Stimulated activated CD4-positive, alpha-beta T cell treated with anti-CD3 and anti-CD28 coated beads, Interleukin-12 subunit alpha, Interleukin-12 subunit beta, amount 100 ng/mL, for 24 hours (primary cell): ENCODE measurements at regions not wholly inside any gene's neighbourhood (a gene's known extent, or its start where the extent isn't known, plus 50 kb on each side); places are given as distances from the start of the nearest gene placed in this dataset.

Source experiments
- DNase-seq, 2 experiments: peaks; one replicate each; pipeline ENCODE4 v3.0.0-alpha.2; 2020; ENCODE audit warnings: low read depth in 2 of 2

DNA sequence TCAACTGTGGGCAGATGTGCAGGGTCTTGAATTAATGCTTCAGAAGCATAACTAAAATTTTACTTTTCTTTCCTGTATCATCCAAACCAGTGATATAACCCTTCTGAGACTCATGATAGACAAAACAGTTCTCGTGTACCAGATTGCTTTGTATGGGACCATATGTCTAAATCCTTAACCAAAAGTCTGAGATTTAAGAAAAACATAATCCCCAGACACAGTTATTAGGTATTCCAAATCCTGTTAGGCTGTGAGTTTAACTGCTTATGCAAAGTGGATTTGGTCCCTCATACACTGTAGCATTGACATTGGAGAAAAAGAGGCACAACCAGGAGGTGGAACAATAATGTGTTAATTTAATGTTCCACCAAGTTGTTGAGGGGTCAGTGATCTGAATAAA, 235.0 kb downstream of the PMAIP1 start:
- DNase-seq = no peak

DNA sequence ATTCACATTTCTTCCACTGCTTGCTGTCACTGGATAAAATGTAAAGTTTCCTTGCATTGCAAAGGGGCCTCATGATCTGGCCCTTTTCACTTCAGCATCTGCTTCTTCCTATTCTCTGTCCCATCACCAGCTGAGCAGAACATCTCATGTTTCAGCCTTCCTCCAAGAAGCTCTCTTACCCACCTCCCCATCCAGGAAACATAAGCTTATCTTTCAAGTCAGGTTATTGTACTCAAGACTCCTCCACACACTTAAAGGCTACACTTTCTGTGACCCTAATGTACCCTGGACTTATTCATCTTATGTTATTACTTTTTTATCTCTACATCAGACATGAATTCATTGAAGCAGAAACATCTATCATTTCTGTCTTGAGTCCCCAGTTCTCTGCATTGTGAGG, 230.5 kb downstream of the PMAIP1 start:
- DNase-seq = no peak

DNA sequence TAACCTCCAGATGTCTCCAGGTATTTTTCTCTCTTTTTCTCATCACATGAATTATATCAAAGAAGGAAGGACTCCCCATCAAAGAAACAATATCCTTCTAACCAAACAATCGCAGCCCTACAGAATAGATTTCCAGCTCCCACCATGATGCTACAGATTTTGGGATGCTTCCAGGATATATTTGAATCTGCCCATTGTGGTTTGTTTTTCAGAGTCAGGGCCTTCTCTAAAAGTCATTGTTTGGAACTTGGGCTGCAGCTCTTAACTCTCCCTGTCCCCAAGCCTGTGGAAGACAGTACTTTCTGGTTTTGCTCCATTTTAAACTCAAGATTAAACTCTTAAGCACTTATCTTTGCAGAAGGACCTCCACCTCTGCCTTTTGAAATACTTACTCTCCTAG, 223.2 kb downstream of the PMAIP1 start:
- DNase-seq = no peak

DNA sequence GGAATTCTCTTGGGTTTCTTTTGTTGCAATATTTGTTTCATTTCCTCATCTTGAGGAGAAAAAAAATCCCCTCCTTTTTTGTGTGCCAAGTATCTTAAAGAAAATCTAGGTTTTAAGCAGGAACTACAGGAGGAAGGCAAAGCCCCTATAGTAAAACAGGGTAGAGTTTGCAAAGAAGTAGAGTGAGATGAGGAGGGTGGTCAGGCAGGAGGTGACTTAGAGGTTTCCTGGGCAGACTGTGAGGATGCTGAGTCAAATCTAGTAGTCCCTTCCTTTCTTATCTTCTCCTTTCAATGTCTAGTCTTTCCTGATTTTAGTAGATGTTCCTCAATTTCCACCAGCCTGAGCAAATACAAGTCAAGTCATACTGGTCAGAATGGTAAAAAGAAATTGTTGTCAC, 222.5 kb downstream of the PMAIP1 start:
- no peak for DNase-seq

DNA sequence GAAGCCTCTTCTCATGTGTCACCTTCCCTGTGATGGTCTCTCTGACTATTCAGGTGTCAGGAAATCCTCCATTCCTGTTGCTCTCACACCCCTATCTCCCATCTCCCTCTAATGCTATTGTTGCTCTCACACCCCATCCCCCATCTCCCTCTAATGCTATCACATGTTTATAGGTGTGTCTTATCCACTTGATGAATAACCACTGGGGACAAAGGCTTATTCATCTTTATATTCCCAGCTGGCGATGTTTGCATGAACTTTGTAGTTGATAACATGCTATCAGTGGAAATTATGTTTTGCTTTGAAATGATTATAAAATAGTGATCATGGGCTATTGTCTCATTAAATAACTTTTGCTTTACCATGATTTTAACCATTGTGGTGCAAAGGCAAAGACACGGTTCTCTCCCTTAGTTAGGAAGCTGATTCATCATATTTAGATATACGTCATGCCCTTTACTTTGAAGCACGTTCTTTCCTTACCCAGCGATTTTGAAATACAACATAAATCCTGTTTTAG, 220.5 kb downstream of the PMAIP1 start:
- DNase-seq = no peak

DNA sequence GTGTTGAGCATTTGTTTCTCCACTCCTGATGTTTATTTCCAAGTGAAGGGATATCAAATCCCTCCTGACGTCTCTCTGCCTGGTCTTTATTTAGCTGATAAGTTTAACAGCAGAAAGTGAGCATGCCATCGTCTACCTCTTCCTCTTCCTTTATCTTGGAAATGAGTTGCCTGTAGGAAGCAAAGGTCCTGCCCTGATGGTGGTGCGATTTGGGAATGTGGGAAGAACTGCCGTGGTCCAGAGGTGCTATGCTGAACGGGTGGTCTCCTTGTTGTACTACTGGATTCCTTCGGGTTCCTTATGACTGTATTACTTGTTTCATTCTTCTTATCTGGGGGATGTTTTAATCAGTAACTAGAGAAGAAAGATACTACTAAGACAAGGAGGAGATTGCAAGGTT, 217.5 kb downstream of the PMAIP1 start:
- no peak for DNase-seq

DNA sequence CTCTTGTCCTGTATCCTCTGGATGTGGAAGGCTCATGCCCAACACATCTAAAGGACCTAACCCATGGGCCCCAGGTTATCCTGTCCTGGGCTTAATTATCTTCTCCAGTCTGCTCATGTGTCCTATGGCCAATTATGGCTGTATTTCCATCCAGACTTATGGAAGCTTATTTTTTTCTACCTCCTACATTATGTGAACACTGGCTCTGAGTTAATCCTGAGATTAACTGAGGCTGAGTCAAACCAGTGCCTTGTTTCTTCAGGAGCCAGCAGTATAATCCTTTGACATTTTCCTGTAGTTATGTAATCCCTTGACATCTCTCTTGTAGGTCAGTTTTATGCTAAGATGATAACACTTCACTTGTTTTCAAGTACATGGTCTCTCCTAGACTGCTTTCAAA, 213.6 kb downstream of the PMAIP1 start:
- DNase-seq = no peak

DNA sequence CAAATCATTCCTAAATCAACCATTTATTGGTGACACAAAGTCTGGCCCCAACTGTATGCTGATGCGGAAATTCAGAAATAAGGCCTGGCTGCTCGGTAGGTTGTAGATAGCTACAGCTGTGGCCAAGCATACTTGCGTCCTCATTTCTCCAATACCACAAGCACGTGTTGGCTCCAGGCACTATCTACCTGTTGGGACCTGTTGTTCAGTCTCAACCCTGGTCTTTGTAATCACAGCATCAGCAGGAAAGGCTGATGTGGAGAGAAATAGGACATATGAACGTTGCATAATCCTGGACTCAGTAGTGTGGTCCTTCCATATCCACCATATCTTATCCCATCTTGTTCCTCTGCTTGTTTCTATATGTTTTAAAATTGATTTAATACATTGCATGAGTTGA, 212.6 kb downstream of the PMAIP1 start:
- DNase-seq = no peak

DNA sequence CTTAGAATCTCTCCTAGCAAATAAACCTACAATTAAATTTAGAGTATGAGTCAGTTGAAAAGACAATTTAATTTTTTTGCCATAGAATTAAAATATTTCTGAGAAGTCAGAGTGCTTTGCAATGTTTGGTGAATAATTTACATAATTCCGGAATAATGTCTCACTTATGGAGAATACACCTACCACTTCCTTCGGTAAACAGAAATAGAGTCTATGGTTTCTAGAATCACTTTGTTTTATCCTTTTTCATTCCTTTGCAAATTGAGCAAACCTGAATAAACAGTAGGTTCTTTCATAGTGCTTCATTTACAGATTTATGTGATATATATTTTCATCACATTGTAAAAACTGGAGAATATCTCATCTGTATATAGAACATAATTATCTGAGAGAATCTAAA, 211.7 kb downstream of the PMAIP1 start:
- no peak for DNase-seq

DNA sequence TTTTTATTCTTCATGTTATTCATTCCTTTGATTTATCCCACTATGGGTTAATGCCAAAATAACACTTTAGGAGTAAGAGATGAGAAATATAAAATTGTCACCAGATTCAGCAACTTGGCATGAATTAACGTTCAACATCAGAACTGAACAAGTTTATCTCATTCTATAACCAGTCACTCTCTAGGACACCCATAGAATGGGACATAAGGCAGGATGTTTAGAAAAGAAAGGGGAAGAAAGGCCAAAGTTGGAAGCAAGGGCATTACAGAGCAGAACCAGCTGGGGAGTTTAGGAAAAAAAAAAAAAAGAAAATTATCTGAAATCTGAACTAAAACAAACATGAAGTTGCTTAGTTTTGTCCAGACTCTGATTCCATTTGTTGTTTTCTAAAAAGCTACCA, 211.0 kb downstream of the PMAIP1 start:
- no peak for DNase-seq

DNA sequence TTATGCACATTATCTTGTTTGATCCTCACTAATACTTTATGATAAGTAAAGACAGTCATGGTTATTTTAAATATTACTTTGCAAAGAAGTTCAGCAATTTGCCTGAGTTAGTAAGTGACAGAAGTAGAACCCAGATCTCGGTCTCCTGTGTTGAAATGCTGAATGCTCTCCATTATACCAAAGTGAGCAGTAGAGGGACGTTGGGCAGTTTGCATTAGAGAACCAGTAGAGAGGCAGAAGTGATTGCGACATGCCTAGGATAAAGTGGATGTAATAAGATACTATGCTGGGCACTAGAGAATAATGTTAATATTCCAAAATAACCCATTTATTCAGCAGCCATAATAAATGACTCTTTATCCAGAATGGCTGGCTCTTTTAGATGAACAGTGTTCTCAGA, 201.0 kb downstream of the PMAIP1 start:
- no peak for DNase-seq

DNA sequence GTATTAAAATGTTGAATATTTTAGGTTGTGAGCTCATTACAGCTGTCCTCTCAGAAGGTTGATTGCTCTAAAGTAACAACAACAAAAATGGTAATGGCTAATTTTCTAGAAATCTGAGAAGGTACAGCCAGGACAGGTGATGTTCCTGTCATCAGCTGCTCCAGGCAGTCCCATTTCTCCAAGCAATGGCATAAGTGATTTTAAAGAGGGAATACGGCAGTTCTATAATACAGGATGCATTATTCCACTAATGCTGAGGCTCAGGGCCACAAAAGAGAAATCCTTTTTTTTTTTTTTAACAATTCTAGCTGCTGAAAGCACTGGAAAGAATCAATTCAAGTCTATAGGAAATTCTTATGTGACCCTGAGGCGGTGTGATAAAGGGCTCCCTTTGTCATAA, 199.9 kb downstream of the PMAIP1 start:
- DNase-seq = no peak

DNA sequence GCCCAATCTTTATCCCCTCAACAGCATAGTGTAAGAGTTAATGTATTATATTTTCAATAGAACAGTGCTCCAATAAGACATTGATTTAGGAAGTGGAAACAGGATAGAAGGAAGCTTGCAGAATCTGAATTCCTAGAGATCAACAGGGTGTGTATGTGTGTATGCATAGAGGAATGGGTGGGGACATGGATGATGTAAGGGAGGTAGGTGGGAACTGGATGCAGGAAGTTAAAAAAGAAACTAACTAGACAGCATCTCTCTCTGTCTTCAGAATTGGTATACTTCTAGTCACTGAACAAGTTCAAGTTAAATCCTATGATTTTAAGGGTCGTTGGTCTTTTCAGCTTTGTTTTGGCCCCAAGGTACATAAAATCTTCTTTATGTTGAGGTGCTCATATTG, 196.6 kb downstream of the PMAIP1 start:
- no peak for DNase-seq

DNA sequence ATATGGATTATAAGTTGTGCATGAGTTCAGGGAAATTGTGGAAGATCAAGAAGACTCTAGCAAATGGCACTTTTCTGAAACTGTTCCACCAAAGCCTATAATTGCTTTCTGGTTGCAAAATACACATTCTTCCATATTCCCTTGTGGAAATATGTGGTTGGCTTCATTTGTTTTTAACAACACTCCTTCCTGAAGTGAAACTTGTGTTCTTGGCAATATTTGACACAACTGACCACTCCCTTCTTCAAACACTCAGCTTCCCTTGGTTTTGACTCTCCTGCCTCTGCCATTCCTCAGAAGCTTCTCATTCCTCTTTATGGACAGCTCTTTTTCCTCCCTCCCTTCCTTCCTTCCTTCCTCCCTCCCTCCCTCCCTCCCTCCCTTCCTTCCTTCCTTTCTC, 192.3 kb downstream of the PMAIP1 start:
- no peak for DNase-seq

DNA sequence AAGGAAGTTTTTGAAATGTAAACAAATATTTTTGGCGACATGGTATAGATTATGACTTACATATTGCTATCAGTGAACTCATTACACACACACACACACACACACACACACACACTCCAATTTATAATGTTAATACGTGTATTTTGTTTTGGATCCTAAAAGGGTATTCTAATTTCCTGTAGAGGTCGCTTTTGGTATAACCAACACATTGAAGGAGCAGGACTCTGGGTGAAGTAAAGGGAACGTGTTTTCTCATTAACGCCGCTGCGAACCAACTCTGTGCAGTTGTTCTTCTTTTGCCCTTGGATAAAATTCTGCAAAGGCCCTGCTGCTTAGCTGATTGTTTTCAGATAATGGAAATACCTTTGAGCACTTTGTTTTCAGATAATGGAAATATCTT, 190.4 kb downstream of the PMAIP1 start:
- no peak for DNase-seq

DNA sequence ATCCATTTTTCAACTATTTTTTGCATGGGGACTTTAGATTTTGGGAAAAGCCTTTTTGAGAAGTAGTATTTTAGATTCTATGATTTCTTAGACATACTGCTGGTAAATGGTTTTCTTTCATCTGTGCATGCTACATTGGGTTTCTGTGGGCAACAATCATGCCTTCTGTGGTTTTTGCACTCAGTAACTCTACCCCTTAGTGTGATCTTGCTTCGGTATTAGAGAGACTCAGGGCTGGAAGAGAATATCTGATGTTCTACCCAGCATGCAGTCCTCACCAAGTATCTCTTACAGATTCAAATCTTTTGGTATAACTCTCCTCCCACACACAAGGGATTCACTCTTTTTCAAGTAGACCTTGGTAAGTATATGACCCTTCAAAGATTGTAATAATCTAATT, 183.0 kb downstream of the PMAIP1 start:
- no peak for DNase-seq

DNA sequence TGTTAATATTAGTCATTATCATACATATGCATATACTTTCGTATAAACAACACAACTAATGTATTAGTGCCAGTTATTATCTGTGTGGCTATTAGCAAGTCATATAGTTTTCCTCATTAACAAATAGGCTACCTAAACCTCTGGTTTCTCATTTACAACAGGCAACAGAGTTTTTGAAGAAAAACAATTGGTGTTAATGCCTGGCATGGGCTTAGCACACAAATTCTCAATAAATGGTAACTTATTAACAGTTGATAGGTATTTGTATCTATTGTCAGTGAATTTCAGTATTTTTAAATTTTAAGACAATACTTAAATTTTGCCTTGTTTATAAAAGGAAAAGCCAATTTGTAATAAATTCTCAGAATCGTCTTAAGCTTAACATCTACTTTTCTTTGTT, 182.5 kb downstream of the PMAIP1 start:
- DNase-seq = no peak

DNA sequence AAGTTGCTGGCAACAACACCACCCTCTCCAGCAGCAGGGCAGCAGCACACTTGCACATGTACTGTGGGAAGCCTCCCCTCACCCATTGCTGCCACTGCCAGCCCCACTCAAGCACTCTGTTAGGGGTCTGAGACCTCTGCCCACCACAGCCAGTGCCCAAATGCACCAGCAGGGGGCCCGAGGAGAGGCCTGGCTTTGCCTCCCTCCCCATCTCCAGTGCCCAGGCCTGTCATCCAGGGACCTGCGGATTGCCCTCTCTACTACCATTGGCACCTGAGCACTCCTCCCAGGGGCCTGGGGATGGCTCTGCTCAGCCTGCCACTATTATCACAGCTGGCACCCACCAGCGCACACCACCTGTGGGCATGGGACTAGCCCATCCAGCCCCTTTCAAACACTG, 175.7 kb downstream of the PMAIP1 start:
- DNase-seq = no peak

DNA sequence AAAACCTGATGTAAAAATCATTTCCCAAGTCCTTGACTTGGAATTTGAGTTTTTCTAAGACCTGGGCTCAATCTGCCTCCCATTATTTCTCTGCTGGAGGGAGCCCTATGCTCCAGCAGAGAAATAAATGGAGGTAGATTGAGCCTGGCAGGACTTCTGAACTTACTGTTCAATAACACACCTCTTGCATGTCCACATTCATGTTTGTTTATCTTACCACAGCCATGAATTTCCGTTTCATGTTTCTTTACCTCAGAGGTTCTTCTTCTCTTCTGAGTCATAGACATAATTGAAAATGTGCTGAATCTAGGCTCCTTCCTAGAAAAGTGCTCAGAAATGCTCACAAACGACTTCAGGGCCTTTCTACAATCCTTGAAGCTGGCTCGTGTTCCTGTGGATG, 170.8 kb downstream of the PMAIP1 start:
- DNase-seq = no peak

DNA sequence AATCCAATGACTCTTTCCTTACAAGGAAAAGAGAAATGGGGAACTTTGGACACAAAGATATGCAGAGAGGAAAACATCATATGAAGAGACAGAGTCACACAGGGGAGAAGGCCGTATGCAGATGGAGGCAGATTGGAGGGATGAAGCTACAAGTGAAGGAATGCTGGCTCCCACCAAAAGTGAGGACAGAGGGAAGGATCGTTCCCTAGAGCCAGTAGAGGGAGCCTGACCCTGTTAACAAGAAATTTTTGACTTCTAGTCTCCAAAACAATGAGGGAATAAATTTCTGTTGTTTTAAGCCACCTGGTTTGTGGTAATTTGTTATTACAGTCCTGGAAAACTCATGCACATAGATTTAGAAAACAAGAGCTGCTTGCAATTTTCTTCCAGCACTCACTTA, 169.3 kb downstream of the PMAIP1 start:
- DNase-seq = no peak

DNA sequence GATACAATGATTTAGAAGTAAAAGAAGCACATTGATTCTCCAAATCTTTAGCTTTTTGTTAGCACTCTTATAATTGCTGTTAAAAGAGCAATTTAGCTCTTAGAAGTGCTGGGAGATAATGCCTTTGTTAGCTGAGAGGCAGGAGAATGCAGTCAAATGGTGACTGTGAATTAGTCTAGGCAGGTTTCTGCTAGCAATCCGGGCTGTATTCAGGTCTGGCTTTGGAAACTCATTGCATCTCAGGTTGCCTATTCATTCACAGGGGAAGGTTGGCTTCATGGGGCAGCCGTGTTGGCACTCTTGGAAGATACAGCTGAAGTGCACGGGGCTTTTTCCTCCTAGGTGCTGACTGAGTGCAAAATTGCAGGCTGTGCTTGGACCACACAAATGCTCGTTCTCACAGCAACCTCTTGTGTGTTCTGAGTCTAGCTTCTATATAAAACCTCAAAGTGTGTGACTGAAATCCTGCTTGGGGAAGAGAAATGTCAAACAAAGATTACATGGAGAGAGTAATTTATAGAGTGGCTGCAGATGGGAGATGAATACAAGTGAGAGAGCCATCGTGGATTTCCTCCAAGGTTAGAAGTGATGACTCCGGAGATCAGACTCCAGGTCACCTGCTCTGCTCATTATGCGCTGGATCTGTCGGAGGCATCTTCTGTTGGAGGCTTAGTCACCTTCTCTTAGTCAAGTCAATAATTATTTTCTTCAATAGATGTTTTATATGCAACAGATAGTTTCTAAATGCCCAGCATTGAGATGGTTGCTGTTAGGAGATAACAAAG, 167.8 kb downstream of the PMAIP1 start:
- no peak for DNase-seq

DNA sequence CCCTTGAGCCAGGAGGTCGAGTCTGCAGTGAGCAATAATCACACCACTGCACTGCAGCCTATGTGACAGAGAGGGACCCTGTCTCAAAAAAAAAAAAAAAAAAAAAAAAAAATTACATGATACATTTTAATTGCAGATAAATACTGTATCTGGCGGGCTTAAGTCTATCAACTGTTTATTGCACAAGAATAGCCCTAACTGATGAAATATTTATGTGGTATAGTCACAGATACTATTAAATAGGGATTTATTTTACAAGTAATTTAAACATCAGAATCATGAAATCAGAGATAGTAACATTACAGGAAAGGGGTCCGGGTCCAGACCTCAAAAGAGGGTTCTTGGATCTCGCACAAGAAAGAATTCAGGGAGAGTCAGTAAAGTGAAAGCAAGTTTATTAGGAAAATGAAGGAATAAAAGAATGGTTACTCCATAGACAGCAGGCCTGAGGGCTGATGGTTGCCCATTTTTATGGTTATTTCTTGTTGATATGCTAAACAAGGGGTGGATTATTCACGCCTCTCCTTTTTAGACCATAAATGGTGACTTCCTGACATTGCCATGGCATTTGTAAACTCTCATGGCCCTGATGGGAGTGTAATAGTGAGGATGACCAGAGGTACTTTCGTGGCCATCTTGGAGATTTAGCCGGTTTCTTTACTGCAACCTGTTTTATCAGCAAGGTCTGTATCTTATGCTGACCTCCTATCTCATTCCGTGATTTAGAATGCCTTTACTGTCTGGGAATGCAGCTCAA, 166.6 kb downstream of the PMAIP1 start:
- no peak for DNase-seq

DNA sequence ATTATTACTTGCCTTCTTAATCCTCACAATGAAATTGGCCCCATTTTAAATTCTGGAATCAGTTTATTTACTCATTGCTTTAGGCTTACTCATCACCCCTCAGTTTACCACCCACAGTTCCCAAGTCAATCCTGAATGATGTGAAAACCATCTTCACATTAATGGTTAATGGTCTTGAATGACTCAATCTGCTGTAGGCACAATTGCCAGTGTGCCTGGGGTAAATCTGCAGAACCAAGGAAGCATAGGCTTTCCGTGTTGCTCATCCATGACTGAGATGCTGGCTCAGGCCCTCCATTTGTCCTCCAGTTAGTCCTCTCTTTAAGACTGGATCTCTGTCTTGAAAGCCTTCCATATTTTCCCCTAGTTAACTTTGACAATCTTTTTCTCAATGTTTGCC, 164.5 kb downstream of the PMAIP1 start:
- DNase-seq = no peak
